WTC11 (cell line): ENCODE measurements at regions not wholly inside any gene's neighbourhood (a gene's known extent, or its start where the extent isn't known, plus 50 kb on each side); places are given as distances from the start of the nearest gene placed in this dataset.

Experiments
- ATAC-seq: fragments of 200-7000 bp; cut with Tn5 transposase; 2 replicates; pipeline ENCODE4 v1.10.0; 2021; ENCODE audit warnings: mild to moderate bottlenecking, moderate library complexity
- CTCF ChIA-PET: fragments of 300-600 bp; sonication (Branson Sonifier 250); formaldehyde crosslinking; loops from one replicate; lab custom pipeline; 2021; ENCODE audit warnings: antibody characterized with exemption; lab: Charles Lee
- POLR2A ChIA-PET: fragments of 350-600 bp; sonication (Branson Sonifier 250); formaldehyde crosslinking; loops from one replicate; lab custom pipeline; 2021; ENCODE audit warnings: antibody characterized with exemption; lab: Charles Lee
- DNase-seq: peaks from one replicate; pipeline ENCODE4 v3.0.0; 2021; ENCODE audit warnings: low spot score
- H3K27ac Mint-ChIP-seq: 2 replicates; pipeline ENCODE4 v1.8.0; 2021; ENCODE audit warnings: mixed read lengths
- H3K27me3 Mint-ChIP-seq: 2 replicates; pipeline ENCODE4 v1.8.0; 2021; ENCODE audit warnings: low read depth, mild to moderate bottlenecking, moderate library complexity, mixed read lengths
- H3K36me3 Mint-ChIP-seq: 2 replicates; pipeline ENCODE4 v1.8.0; 2021; ENCODE audit warnings: mixed read lengths
- H3K4me1 Mint-ChIP-seq: 2 replicates; pipeline ENCODE4 v1.8.0; 2022; ENCODE audit warnings: mixed read lengths
- H3K4me3 Mint-ChIP-seq: 2 replicates; pipeline ENCODE4 v1.8.0; 2021; ENCODE audit warnings: mild to moderate bottlenecking, moderate library complexity, mixed read lengths
- H3K9me3 Mint-ChIP-seq: 2 replicates; pipeline ENCODE4 v1.8.0; 2021; ENCODE audit warnings: mixed read lengths
- ATF3 ChIP-seq: sonication (generic); formaldehyde crosslinking; conservative IDR thresholded peaks from 2 replicates; pipeline ENCODE4 v1.8.1; 2022; ENCODE audit warnings: mild to moderate bottlenecking, missing genetic modification reagents
- E2F1 ChIP-seq: sonication (generic); formaldehyde crosslinking; IDR thresholded peaks from 2 replicates; pipeline ENCODE4 v1.8.0; 2022; ENCODE audit warnings: mild to moderate bottlenecking, missing genetic modification reagents
- ELF4 ChIP-seq: sonication (generic); formaldehyde crosslinking; IDR thresholded peaks from 2 replicates; pipeline ENCODE4 v1.8.1; 2022; ENCODE audit warnings: low read depth, mild to moderate bottlenecking, moderate library complexity, missing genetic modification reagents
- ESRRA ChIP-seq: sonication (generic); formaldehyde crosslinking; IDR thresholded peaks from 2 replicates; pipeline ENCODE4 v1.8.1; 2022; ENCODE audit warnings: mild to moderate bottlenecking, missing genetic modification reagents, borderline replicate concordance
- FOXP1 ChIP-seq: sonication (generic); formaldehyde crosslinking; IDR thresholded peaks from 2 replicates; pipeline ENCODE4 v1.8.0; 2022; ENCODE audit warnings: missing genetic modification reagents, mild to moderate bottlenecking, moderate library complexity, borderline replicate concordance
- GRHL2 ChIP-seq: fragments of 250-450 bp; sonication (Bioruptor Pico); IDR thresholded peaks from 2 replicates; pipeline ENCODE4 v1.8.0; 2022; ENCODE audit warnings: mild to moderate bottlenecking, moderate library complexity; ENCODE audit not compliant: insufficient replicate concordance, severe bottlenecking
- GTF2I ChIP-seq: fragments of 250-450 bp; sonication (Bioruptor Pico); conservative IDR thresholded peaks from 2 replicates; pipeline ENCODE4 v1.4.0; 2021; ENCODE audit warnings: mild to moderate bottlenecking
- IRF2 ChIP-seq: sonication (generic); formaldehyde crosslinking; IDR thresholded peaks from 2 replicates; pipeline ENCODE4 v1.8.0; 2022; ENCODE audit warnings: low read depth, missing genetic modification reagents, borderline replicate concordance
- MAX ChIP-seq: sonication (generic); formaldehyde crosslinking; IDR thresholded peaks from 2 replicates; pipeline ENCODE4 v1.8.0; 2022; ENCODE audit warnings: mild to moderate bottlenecking, missing genetic modification reagents
- NFATC4 ChIP-seq: fragments of 250-450 bp; sonication (Bioruptor Pico); IDR thresholded peaks from 2 replicates; pipeline ENCODE4 v1.9.0; 2021; ENCODE audit warnings: mild to moderate bottlenecking
- PRDM15 ChIP-seq: sonication (generic); formaldehyde crosslinking; IDR thresholded peaks from 2 replicates; pipeline ENCODE4 v1.8.0; 2022; ENCODE audit warnings: missing genetic modification reagents
- SMAD4 ChIP-seq: sonication (generic); formaldehyde crosslinking; IDR thresholded peaks from 2 replicates; pipeline ENCODE4 v1.8.0; 2022; ENCODE audit warnings: mild to moderate bottlenecking, missing genetic modification reagents
- TP53 ChIP-seq: sonication (generic); formaldehyde crosslinking; IDR thresholded peaks from 2 replicates; pipeline ENCODE4 v1.8.1; 2023; ENCODE audit warnings: mild to moderate bottlenecking, missing genetic modification reagents
- ZBTB43 ChIP-seq: sonication (generic); formaldehyde crosslinking; IDR thresholded peaks from 2 replicates; pipeline ENCODE4 v1.8.1; 2023; ENCODE audit warnings: mild to moderate bottlenecking, missing genetic modification reagents
- ZMAT4 ChIP-seq: fragments of 250-450 bp; sonication (Bioruptor Pico); IDR thresholded peaks from 2 replicates; pipeline ENCODE4 v1.9.0; 2021; ENCODE audit warnings: mild to moderate bottlenecking
- ZNF219 ChIP-seq: sonication (generic); formaldehyde crosslinking; IDR thresholded peaks from 2 replicates; pipeline ENCODE4 v1.8.0; 2023; ENCODE audit warnings: missing genetic modification reagents, mild to moderate bottlenecking, borderline replicate concordance
- ZNF232 ChIP-seq: sonication (generic); formaldehyde crosslinking; IDR thresholded peaks from 2 replicates; pipeline ENCODE4 v1.8.0; 2022; ENCODE audit warnings: mild to moderate bottlenecking, missing genetic modification reagents
- ZNF281 ChIP-seq: sonication (generic); formaldehyde crosslinking; IDR thresholded peaks from 2 replicates; pipeline ENCODE4 v1.8.0; 2023; ENCODE audit warnings: mild to moderate bottlenecking, missing genetic modification reagents
- ZNF532 ChIP-seq: fragments of 250-450 bp; sonication (Bioruptor Pico); IDR thresholded peaks from 2 replicates; pipeline ENCODE4 v1.9.0; 2021; ENCODE audit warnings: mild to moderate bottlenecking, borderline replicate concordance

- TF ChIP-seq ZNF281 = no peak
- TF ChIP-seq ZMAT4 (CRISPR knock-in tag) = no peak
- TF ChIP-seq PRDM15 (CRISPR knock-in tag) = no peak
- TF ChIP-seq TP53 (CRISPR knock-in tag) = no peak
- TF ChIP-seq GTF2I = no peak
Observed at GRCh38 chr10:27390681-27391080, 113.4 kb upstream of the RAB18 start (continued).

- Mint-ChIP-seq H3K27ac (no peak overlapping the region), H3K4me1 (peaks cover 18% of the 10 kb centered on the region), H3K9me3 (peaks cover 29% of the 10 kb centered on the region), H3K36me3 (peaks cover 7% of the 10 kb centered on the region; the same call in 1 of the 2 replicates), H3K4me3 (no peak overlapping the region), H3K27me3 (peaks cover 6% of the 10 kb centered on the region; the same call in 1 of the 2 replicates)
- POLR2A ChIA-PET = no interaction called here
- no peak for ATAC-seq
- CTCF ChIA-PET = no interaction called here
- DNase-seq = no peak
- TF ChIP-seq ZMAT4 (CRISPR knock-in tag) (no peak), NFATC4 (CRISPR knock-in tag) (no peak), SMAD4 (CRISPR knock-in tag) (no peak), IRF2 (CRISPR knock-in tag) (no peak), ZBTB43 (CRISPR knock-in tag) (no peak), MAX (CRISPR knock-in tag) (no peak), ZNF532 (CRISPR knock-in tag) (no peak), ELF4 (CRISPR knock-in tag) (no peak), GRHL2 (no peak), E2F1 (CRISPR knock-in tag) (no peak), ZNF232 (CRISPR knock-in tag) (no peak), ATF3 (CRISPR knock-in tag) (no peak), FOXP1 (CRISPR knock-in tag) (no peak), ZNF219 (no peak), ESRRA (CRISPR knock-in tag) (no peak)
Observed at GRCh38 chr10:27388761-27389399, 115.2 kb upstream of the RAB18 start.
